ENCODE measurements at regions not wholly inside any gene's neighbourhood (a gene's known extent, or its start where the extent isn't known, plus 50 kb on each side); places are given as distances from the start of the nearest gene placed in this dataset.

DNA sequence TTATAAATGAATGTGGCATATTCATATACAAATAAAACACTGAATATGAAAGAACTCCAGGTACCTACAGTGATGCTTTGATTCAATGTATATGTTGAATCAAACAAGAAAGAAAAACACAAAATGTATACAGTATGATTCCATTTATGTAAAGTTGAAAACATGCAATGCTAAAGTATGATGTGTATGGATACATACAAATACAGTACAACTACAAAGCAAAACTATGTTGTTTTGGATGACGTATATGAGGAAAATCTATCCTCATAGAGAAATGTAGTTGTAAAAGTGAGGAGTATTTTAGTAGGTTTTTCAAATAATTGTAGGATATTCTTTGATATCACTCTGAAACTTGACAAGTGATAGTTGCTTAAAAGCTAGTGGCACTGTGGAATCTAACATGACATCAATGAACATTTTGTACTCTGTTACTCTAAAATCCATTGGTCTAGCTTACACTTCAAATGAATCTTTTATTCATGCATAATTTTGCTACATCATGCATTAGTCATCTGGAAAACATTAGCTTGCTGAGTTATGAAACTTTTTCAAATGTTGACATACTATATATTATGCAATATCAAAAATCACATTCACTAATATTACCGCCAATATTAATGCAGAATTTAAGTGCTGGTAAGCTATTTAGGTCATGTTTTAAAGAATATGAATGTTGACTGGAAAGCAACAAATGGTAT lies 278.1 kb upstream of the CHRNA7 start:
- TF ChIP-seq EZH2 (IDR thresholded peaks at IDR 0.05; ENCODE audit: insufficient read depth, poor library complexity, severe bottlenecking) = no peak
- no peak for TF ChIP-seq EZH2phosphoT487 (IDR thresholded peaks at IDR 0.05; ENCODE audit: insufficient read depth, low read depth)

Data from GM23248 (cell line).